ENCODE measurements at regions not wholly inside any gene's neighbourhood (a gene's known extent, or its start where the extent isn't known, plus 50 kb on each side); places are given as distances from the start of the nearest gene placed in this dataset.

DNA sequence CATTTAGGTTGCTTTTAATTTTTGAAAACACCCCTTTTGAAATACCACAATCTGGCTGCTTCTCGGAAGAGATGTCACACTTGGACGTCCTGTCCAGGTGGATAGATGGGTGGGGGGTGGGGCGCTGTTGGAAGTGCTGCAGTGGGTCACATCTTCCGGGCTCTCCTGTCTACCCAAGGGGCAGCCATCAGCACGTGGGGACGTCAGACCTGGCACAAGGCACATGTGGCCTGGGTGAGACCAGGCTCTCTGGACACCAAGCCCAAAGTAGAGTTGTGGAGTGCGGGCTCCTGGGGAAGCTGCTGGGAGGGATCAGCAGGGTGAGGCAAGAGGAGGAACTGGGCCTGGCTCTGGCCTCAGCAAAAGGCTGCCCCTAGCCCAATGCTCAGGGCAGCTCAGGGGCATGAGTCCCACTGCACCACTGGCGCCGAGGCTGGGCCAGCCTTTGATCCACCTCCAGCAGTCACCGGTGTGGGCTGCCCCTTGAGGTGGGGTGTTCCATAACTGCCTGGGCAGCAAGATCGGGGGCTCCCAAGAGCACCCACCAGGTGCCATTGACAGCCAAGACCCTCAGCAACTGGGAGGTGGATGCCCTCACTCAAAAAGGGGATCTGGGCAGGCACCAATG lies 68.6 kb upstream of the CCND1 start:
- TF ChIP-seq, protein P1, sequence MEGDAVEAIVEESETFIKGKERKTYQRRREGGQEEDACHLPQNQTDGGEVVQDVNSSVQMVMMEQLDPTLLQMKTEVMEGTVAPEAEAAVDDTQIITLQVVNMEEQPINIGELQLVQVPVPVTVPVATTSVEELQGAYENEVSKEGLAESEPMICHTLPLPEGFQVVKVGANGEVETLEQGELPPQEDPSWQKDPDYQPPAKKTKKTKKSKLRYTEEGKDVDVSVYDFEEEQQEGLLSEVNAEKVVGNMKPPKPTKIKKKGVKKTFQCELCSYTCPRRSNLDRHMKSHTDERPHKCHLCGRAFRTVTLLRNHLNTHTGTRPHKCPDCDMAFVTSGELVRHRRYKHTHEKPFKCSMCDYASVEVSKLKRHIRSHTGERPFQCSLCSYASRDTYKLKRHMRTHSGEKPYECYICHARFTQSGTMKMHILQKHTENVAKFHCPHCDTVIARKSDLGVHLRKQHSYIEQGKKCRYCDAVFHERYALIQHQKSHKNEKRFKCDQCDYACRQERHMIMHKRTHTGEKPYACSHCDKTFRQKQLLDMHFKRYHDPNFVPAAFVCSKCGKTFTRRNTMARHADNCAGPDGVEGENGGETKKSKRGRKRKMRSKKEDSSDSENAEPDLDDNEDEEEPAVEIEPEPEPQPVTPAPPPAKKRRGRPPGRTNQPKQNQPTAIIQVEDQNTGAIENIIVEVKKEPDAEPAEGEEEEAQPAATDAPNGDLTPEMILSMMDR (conservative IDR thresholded peaks at IDR 0.05), result no peak
- Mint-ChIP-seq H3K9me3 (no peaks in the 10 kb centered on the region; a peak in 1 of 5 replicates), H3K36me3 (ENCODE audit: insufficient read depth in 1 of 3, low read depth in 3 of 3) (no peaks in the 10 kb centered on the region), H3K27me3 (ENCODE audit: low read depth) (peaks cover 5% of the 10 kb centered on the region), H3K4me1 (no peaks in the 10 kb centered on the region; a peak in 1 of 4 replicates), H3K4me3 (no peak overlapping the region), H3K27ac (no peak overlapping the region)
- Histone ChIP-seq H3K9me3 (ENCODE audit: control insufficient read depth, low read depth, low read length) (no peaks in the 10 kb centered on the region), H3T11ph (ENCODE audit: low read length) (no peak overlapping the region), H2BK20ac (ENCODE audit: low read depth, low read length, poor library complexity, severe bottlenecking) (no peak overlapping the region), H2AK5ac (ENCODE audit: insufficient read length, low read length) (no peak overlapping the region), H3K18ac (ENCODE audit: insufficient read length, low read depth, low read length) (no peak overlapping the region), H2BK15ac (ENCODE audit: low read depth, low read length) (no peak overlapping the region), H3K9ac (ENCODE audit: extremely low read depth, insufficient read length, low read length) (no peak overlapping the region), H2AFZ (ENCODE audit: low read length) (no peak overlapping the region), H3K23me2 (ENCODE audit: insufficient read length, low read depth, low read length, poor library complexity, severe bottlenecking) (no peaks in the 10 kb centered on the region), H3K4ac (ENCODE audit: low read depth, low read length) (no peak overlapping the region), H4K5ac (ENCODE audit: insufficient read length, low read depth, low read length) (no peak overlapping the region), H3K23ac (ENCODE audit: insufficient read length, low read depth, low read length) (no peak overlapping the region), H2BK12ac (ENCODE audit: insufficient read length, low read depth, low read length) (no peak overlapping the region), H4K20me1 (ENCODE audit: control insufficient read depth, insufficient read depth, insufficient read length) (no peaks in the 10 kb centered on the region), H3K79me1 (ENCODE audit: insufficient read depth, low read depth, low read length, poor library complexity, severe bottlenecking) (no peaks in the 10 kb centered on the region), H3K56ac (ENCODE audit: insufficient read length, low read depth, low read length) (no peak overlapping the region), H3K27me3 (ENCODE audit: insufficient read depth, low read length) (no peaks in the 10 kb centered on the region), H4K91ac (ENCODE audit: insufficient read length, low read depth, low read length) (no peak overlapping the region), H3K14ac (ENCODE audit: insufficient read depth, low read length) (no peak overlapping the region), H3K27ac (ENCODE audit: insufficient read length, low read depth, low read length) (no peak overlapping the region), H3K4me1 (ENCODE audit: insufficient read depth, low read length) (no peaks in the 10 kb centered on the region), H2BK120ac (ENCODE audit: low read depth, low read length, poor library complexity, severe bottlenecking) (no peak overlapping the region), H2BK5ac (ENCODE audit: insufficient read length, low read length) (no peak overlapping the region), H4K8ac (replicated peaks; ENCODE audit: insufficient read length, low read depth, low read length) (no peak overlapping the region), H3K4me2 (ENCODE audit: insufficient read depth, insufficient read length, low read length) (no peak overlapping the region), H3K79me2 (ENCODE audit: insufficient read depth, low read length) (no peaks in the 10 kb centered on the region)
- DNase-seq, result no peak
- WGBS (ENCODE audit: extremely low coverage, insufficient read length, low lambda C conversion rate), result no CpG with 5 or more reads among the region's 11 CpGs

Measured in H9 (cell line).